ENCODE measurements at regions not wholly inside any gene's neighbourhood (a gene's known extent, or its start where the extent isn't known, plus 50 kb on each side); places are given as distances from the start of the nearest gene placed in this dataset.
"Not testable (repeated sequence)": the region's sequence is repeated elsewhere in the genome, so short reads cannot be mapped to it uniquely, and the experiment has no call there.

GRCh38 chr13:88248393-88248792 lies 577.2 kb downstream of the SLITRK5 start:
- Histone ChIP-seq H3K4me1 (no peaks in the 10 kb centered on the region), H3K9me3 (replicated peaks) (no peaks in the 10 kb centered on the region), H3K27ac (replicated peaks) (no peak overlapping the region), H3K36me3 (no peaks in the 10 kb centered on the region), H3K27me3 (ENCODE audit: low read depth) (no peaks in the 10 kb centered on the region), H3K4me3 (no peak overlapping the region)
- no peak for TF ChIP-seq CTCF (IDR thresholded peaks at IDR 0.05; ENCODE audit: borderline replicate concordance)
- intact Hi-C loops (cut with micrococcal nuclease) = no loop called here
- DNase-seq = no peak

GRCh38 chr13:88257706-88258105 lies 586.5 kb downstream of the SLITRK5 start:
- Histone ChIP-seq H3K4me3 (no peak overlapping the region), H3K27ac (replicated peaks) (no peak overlapping the region), H3K9me3 (replicated peaks) (no peaks in the 10 kb centered on the region), H3K36me3 (no peaks in the 10 kb centered on the region), H3K4me1 (no peaks in the 10 kb centered on the region), H3K27me3 (ENCODE audit: low read depth) (no peaks in the 10 kb centered on the region)
- intact Hi-C loops (cut with micrococcal nuclease) = no loop called here
- no peak for DNase-seq
- no peak for TF ChIP-seq CTCF (IDR thresholded peaks at IDR 0.05; ENCODE audit: borderline replicate concordance)

GRCh38 chr13:88263808-88264207 lies 592.6 kb downstream of the SLITRK5 start:
- H3K4me3 ChIP-seq = no peak overlapping the region
- peaks cover 6% of the 10 kb centered on the region for H3K9me3 ChIP-seq (replicated peaks)
- H3K27ac ChIP-seq (replicated peaks) = no peak overlapping the region
- no peak for DNase-seq
- no peak for TF ChIP-seq CTCF (IDR thresholded peaks at IDR 0.05; ENCODE audit: borderline replicate concordance)
- intact Hi-C loops (cut with micrococcal nuclease) = no loop called here
- H3K4me1 ChIP-seq = no peaks in the 10 kb centered on the region
- H3K27me3 ChIP-seq (ENCODE audit: low read depth) = no peaks in the 10 kb centered on the region
- H3K36me3 ChIP-seq = no peaks in the 10 kb centered on the region

GRCh38 chr13:88281841-88282240 lies 610.7 kb downstream of the SLITRK5 start:
- intact Hi-C loops (cut with micrococcal nuclease) = no loop called here
- Histone ChIP-seq H3K9me3 (replicated peaks) (peaks cover 32% of the 10 kb centered on the region), H3K4me1 (no peaks in the 10 kb centered on the region), H3K27ac (replicated peaks) (no peak overlapping the region), H3K4me3 (no peak overlapping the region), H3K27me3 (ENCODE audit: low read depth) (no peaks in the 10 kb centered on the region), H3K36me3 (no peaks in the 10 kb centered on the region)
- no peak for TF ChIP-seq CTCF (IDR thresholded peaks at IDR 0.05; ENCODE audit: borderline replicate concordance)
- no peak for DNase-seq

GRCh38 chr13:88285329-88285728 lies 614.2 kb downstream of the SLITRK5 start:
- intact Hi-C loops (cut with micrococcal nuclease) = no loop called here
- TF ChIP-seq CTCF (IDR thresholded peaks at IDR 0.05; ENCODE audit: borderline replicate concordance) = no peak
- Histone ChIP-seq H3K36me3 (no peaks in the 10 kb centered on the region), H3K9me3 (replicated peaks) (peaks cover 24% of the 10 kb centered on the region), H3K27ac (replicated peaks) (no peak overlapping the region), H3K4me3 (no peak overlapping the region), H3K4me1 (no peaks in the 10 kb centered on the region), H3K27me3 (ENCODE audit: low read depth) (no peaks in the 10 kb centered on the region)
- DNase-seq = no peak

GRCh38 chr13:88288326-88288725 lies 617.2 kb downstream of the SLITRK5 start:
- DNase-seq = no peak
- no peak overlapping the region for H3K4me3 ChIP-seq
- H3K27ac ChIP-seq (replicated peaks) = no peak overlapping the region
- intact Hi-C loops (cut with micrococcal nuclease) = no loop called here
- no peaks in the 10 kb centered on the region for H3K36me3 ChIP-seq
- peaks cover 11% of the 10 kb centered on the region for H3K9me3 ChIP-seq (replicated peaks)
- no peaks in the 10 kb centered on the region for H3K27me3 ChIP-seq (ENCODE audit: low read depth)
- TF ChIP-seq CTCF (IDR thresholded peaks at IDR 0.05; ENCODE audit: borderline replicate concordance) = no peak
- no peaks in the 10 kb centered on the region for H3K4me1 ChIP-seq

- H3K27ac ChIP-seq (replicated peaks); H3K36me3 ChIP-seq; H3K27me3 ChIP-seq (ENCODE audit: low read depth); H3K4me1 ChIP-seq; intact Hi-C loops (cut with micrococcal nuclease); H3K9me3 ChIP-seq (replicated peaks); DNase-seq; H3K4me3 ChIP-seq: not testable (repeated sequence)
These were observed 620.6 kb downstream of the SLITRK5 start for GRCh38 chr13:88291731-88292130.

All from left ventricle myocardium inferior (tissue), 1 donor.